GM18519 (cell line): ENCODE measurements at regions not wholly inside any gene's neighbourhood (a gene's known extent, or its start where the extent isn't known, plus 50 kb on each side); places are given as distances from the start of the nearest gene placed in this dataset.
A peak's percentile ranks its signal among the peaks of the same experiment; 100 is the strongest.

Source experiments
- ATAC-seq: cut with Tn5 transposase; IDR thresholded peaks from one replicate; pipeline ENCODE4 v1.9.1; 2021; ENCODE audit warnings: mild to moderate bottlenecking, moderate library complexity; ENCODE audit not compliant: unreplicated experiment, low FRiP score

DNA sequence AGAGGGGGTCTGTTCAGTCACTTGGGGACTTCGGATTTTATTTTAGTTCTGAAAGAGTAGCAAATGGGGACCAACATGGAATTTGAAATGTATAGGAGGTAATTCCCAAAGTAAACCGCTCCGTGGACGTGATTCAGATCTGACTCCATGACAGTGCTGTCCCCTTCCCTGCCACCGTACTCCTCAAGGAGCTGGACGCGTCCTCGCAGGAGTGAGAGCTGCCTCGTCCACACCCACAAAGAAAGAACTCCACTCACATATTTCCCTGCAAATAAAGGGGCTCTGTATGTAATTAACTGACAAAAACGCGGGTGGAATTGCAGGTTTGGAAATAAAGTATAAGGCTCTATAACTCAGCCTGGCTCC lies 183.6 kb downstream of the ETS2 start:
- no peak for ATAC-seq

DNA sequence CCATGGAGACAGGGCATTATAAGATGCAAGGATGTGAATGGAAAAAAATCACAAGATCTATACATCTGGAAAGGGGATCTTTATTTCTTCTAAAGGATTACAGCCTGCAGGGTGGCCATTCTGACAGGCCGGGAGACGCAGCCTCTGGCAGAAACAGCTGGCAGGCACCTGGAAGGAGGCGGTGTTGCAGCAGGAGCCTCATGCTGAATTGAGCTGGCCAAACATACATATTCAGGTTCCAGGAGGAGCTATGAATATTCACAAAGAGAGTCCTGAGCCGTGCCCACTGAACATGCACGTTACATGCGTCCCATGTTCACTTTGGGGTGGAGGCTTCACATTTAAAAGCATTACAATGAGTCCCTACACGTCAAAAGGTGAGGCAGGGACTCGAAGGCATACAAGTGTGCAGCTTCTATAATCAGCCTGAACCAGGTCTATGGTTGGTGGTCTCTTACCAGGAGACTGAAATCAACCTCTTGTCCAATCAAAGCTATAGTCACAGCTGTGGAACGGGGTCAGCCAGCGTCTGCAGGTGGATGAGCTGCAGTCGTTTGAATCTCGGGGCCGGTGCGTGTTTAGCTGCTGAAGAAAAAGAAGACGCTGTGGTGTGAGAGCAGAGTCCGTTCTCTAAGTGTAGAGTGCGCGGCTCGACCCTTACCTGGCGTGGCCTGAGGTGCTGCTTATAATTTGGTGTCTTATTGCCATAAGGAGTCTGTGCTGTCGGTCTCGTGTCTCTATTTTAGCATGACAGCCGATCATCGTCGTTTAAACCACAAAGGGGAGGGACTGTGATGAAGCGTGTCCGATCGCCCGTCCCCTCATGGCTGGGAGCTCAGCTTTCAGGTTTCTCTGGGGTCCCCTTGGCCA lies 183.0 kb downstream of the ETS2 start:
- no peak for ATAC-seq

DNA sequence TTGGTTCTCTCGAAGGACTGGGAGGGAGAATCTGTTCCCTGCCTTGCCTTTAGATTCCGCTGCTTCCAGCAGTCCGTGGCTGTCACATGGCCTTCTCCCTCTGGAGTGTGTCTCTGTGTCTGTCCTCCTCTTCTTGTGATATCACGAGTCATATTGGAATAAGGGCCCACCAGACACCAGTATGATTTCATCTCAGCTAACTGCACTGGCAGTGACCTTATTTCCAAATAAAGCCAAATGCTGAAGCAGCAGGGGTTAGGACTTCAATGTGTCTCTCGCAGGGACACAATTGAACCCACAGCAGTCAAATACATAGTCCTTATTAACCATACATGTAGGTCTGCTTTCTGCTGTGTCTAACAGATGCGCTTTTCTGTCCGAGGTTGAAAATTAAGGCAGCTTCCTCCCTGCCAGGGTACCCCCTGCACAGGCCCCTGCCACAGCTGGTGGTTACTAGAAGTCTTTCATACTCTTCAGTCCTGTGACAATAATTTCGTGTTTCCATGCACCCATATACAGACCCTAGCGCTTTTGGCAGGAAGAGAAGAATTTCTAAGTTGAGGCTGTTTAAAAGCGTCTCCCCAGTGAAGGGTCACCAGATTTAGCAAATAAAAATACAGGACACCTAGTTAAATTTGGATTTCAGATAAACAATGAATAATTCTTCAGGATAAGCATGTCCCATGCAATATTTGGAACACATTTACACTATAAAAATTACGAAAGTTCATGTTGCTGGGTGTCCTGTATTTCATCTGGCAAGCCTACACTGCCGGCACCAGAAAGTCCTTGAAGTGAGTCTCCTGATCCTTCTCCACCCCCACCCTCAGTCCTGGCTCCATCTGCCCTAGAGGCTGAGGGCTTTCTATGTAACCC lies 182.1 kb downstream of the ETS2 start:
- no peak for ATAC-seq

DNA sequence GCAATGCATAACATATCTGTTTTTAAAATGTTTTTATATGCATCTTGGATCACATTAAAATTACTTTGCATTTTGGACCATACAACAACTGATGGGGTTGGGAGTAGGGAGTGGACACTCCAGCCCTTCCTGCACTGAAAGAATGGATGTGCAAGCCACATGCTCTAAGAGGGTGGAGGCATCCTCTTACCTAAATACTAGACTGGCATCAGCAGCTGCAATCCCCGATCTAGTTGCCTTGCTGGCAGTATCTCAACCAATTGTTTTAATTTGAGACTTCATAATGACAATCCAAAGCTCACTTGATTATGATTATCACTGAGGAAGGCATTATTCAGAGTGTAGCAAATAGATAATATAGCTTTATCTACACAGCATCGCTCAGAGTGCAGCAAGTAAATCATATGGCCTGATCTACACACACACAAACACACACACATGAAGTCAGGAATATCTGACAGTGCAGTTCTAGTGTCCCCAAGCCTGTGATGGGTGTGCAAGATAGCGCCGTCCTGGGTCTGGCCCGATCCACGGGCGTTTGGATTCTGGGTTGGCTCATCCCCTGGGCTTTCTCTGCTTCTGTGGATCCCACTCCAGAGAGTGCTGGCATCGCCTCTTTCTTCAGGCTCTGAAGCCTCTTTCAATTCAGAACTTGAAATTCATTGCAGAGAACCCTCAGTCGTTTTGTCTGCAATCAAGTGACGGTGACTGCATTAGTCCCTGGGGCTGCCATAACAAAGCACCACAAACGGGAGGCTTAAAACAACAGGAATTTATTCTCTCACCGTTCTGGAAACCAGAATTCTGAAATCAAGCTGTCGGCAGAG lies 181.3 kb downstream of the ETS2 start:
- ATAC-seq: no peak

DNA sequence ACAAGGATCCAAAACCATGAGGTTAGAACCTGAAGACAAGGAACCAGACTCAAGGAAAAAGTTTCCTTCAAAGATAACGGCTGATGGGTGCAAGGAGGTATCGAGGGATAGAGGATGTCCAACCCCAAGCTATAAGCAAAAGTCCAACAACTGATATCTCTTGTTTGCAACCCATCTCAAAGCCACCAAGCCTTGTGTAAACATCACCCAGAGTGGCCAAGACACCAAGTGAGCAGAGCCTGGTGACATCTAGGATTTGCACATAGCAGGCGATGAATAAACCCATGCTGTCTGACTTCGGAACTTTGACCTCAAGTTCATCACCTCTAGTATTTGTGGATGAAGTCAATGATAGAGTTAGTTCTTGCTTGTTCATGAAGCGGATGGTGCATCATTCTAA lies 180.7 kb downstream of the ETS2 start:
- no peak for ATAC-seq

DNA sequence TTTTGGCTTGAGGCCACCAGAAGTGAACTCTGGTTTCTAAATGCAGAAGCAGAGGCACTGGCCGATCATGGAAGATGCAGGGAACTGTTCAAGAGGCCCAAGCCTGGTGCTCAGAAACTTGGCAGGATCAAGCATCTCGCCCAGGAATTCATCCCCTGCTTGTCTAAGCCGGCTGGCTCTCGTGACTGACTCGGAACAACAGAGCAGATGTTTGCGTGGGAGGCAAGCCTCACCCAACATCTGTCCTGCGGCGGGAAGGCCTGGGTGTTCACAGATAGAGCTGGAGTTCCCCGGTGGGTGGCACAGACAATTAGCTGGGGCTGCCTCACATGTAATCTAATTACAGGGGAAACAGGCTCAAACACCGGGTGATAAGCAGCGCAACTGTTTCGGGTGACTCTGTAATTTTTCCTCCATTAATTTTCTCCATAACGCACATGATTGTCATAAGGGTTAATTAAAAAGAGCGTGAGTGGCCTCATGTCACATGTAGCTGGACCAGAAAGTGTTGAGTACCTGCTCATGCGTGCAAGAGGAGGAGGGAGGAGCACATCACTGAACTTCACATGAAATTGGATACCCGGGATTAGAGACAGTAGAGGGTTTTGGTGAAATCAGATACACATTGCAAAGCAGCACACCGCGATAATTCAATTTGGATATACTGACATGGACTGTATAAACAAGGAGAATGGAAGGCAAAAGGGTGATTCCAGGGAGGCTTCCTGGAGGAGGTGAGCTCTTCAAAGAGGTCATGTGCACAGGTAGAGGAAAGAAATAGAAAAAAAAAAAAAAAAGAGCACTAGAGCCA lies 180.0 kb downstream of the ETS2 start:
- ATAC-seq: peak; percentile 67

DNA sequence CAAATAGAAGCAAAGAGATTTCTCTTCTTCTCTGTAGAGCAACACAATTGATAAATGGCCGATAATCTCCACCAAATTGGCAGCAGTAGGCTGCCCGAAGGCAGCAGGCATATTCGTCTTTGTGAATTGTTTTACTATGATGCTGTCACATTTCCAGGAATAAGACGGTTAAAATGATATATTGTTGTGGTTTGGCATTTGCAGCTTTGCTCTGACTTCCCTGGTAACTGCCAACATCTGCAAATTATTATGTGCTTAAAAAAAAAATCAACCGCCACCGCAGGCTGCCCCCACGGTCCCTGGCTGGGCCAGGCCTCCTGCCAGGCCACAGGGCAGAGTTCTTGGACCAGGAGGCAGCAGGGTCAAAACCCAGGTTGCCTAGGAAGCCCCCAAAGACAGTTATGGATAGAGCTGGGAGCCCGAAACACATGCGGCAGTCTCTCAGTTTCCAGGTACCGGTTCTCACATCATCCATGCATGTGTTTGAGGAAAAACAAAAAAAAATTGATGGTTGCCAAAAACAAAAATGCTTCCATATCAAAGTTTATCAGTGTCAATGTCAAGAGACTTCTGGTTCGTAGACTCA lies 179.3 kb downstream of the ETS2 start:
- no peak for ATAC-seq

DNA sequence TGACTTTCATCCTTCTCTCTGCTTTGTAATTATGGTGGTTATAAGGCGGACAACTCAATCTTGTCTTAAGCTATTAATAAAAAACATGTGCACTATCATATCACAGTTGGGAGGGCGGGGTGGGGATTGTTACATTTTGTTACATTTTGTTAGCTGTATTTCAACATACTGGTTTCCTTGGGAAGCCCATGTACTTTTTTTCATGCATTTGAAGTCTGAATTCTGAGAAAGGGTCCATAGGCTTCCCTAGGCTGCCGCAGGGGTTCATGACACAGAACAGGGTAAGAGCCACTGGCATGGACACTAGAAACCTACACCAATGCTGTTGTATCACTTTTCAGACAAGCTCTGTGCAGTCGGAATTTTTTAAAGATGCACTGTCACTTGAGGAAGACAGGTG lies 178.8 kb downstream of the ETS2 start:
- ATAC-seq: no peak

DNA sequence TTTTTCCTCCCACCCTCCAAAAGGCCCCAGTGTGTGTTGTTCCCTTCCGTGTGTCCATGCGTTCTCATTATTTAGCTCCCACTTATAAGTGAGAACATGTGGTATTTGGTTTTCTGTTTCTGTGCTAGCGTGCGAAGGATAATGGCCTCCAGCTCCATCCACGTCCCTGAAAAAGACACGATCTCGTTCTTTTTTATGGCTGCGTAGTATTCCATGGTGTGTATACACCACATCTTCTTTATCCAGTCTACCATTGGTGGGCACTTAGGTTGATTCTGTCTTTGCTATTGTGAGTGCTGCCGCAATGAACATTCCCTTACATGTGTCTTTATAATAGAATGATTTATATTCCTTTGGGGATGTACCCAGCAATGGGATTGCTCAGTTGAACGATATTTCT lies 177.8 kb downstream of the ETS2 start:
- ATAC-seq: no peak

DNA sequence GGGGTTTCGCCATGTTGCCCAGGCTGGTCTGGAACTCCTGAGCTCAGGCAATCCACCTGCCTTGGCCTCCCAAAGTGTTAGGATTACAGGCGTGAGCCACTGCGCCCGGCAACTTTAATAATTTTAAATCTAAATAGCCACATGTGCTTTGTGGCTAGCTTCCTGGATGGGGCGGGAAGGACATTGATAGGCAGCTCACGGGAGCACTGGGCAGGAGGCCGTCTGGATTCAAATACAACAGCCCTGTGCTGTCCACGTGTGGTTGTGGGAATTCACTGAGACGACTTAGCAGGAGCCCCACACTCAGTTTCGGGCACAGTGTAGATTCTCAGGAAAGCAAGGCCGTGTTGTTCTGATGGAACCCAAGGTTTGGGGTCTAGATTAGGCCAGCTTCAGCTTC lies 177.1 kb downstream of the ETS2 start:
- ATAC-seq: no peak

DNA sequence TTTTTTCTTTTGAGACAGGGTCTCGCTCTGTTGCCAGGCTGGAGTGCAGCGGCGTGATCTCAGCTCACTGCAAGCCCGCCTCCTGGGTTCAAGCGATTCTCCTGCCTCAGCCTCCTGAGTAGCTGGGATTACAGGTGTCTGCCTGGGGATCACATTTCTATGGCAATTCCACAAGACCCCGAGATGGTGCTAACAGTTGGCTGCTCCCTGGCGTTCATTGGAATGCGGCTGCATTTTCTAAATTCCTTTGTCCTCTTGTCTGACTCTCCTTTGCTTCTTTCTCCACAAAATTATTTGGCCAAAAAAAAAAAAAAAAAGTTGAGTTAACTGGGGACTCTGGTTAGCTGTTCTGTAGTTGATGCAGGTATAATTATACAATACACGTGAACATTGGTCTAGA lies 176.4 kb downstream of the ETS2 start:
- ATAC-seq: no peak

DNA sequence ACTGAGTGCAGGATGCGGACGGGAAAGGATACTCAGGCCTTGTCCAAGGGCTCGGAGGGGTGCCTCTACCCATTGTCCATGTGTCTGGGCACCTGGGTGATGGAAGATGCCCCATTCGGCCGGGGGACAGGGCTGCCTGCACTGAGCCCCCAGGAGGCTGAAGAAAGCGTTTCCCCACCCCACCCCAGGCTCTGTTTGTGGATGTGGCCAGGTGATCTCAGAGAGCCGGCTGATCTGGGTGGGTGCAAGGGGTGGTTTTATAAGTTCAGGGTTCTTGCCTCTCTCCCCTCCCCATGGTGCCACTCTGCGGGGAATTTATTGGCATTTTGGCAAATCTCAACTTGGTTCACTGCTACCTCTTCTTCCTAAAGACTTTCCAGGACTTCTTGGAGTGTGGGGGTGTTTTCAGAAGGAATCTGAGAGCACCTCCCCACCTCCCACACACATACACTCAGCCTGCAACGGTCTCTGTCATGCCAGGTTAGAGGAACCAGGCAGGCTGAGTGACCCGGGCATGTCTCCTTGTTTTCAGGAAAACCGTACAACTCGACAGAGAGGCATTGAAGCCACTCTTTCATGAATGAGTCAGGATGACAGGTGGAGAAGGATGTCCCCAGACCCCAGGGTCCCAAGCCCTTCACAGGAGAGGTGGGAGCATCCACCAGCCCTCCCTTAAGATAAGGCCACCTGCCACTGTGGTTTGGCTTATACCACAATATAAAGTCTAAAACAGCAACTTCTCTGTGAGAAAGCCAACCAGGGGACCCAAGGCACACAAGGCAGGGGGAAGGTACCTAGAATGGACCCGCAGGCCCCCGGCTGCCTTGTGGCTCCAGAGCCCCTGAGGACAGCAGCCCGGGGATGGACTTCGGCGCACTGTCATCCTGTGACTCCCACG lies 174.9 kb downstream of the ETS2 start:
- ATAC-seq: no peak

DNA sequence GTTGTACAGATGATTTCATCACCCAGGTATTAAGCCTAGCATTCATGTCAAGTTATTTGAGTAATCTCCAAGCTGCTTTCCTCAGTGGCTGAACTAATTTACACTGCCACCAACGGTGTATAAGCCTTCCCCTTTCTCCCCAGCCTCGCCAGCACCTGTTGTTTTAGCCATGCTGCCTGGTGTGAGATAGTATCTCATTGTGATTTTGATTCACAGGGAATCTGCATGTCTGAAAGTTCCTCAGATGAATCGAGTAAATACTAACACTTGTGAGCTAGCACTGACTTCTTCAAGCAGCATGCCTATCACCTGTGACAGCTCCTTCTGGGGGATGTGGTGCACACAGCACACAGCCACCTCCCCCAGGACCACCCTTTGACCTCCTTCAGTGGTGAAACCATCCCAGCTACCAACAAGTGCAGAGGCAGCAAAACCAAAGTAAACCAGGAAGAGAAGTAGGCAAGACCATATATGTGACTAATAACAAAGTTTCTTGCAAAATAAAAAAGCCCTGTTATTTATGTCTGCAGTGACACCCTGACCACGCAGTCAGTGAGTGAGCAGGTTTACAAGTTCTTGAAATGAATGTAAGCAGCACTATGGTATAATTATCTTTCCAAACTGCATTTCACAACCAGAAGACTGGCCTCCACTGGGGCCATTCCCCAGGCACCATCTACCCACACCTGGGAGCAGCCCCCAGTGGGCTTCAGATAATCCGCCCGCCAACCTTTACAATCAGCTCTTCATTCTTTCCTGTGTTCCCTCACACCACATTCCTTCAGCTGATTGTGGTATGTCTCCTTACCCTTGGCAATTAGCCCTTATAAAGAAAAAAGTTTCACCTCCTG lies 173.8 kb downstream of the ETS2 start:
- ATAC-seq: no peak

DNA sequence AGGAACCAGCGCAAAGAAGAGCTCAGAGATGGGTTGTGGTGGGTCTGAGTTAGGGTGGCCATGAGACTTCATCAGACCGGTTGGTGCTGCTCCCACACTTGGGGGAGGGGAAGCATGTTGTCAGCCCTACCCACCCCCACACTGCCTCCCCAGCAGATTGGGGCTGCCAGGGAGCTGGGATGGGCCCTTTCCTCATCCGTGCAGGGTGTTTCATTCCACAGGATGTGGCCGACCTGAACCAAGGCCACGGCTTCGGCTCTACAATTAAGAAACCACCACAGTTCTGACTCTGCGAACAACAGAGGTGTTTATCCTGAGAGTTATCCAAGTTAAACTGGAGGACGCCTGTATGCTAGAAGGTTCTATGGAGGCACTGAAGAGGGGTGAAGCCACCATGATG lies 171.2 kb downstream of the ETS2 start:
- no peak for ATAC-seq

DNA sequence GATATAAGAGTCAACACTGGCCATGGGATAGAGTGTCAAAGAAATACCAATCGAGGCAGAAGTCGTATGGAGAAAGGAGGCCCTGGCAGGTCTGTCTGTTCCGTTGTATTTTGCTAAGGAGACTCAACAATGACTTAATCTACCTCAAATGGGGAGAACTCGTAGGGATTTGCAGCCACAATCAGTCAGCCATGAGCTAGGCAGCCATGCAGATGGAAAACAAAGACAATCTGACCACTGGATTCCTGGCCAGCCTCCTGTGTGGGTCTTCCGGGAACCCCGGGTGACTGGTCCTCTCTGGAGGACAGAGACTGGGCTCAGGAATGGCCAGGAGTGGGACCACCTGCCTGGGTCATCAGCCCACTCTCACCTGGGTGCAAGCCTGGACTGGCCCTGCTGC lies 167.8 kb downstream of the ETS2 start:
- no peak for ATAC-seq

DNA sequence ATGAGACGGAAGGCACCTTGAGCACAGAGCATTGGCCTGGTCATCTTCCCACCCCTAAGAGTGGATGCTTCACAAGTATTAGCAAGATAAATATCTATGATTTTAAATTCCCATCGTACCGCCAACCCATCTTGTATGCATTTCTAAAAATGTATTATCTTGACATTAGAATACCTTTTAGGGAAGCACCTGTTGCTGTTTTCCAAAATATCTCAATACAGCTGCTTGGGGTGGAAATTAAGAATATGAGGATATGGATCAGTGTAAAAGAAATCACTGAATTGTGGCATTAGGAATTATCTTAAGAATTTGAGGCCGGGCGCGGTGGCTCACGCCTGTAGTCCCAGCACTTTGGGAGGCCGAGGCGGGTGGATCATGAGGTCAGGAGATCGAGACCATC lies 166.3 kb downstream of the ETS2 start:
- no peak for ATAC-seq

DNA sequence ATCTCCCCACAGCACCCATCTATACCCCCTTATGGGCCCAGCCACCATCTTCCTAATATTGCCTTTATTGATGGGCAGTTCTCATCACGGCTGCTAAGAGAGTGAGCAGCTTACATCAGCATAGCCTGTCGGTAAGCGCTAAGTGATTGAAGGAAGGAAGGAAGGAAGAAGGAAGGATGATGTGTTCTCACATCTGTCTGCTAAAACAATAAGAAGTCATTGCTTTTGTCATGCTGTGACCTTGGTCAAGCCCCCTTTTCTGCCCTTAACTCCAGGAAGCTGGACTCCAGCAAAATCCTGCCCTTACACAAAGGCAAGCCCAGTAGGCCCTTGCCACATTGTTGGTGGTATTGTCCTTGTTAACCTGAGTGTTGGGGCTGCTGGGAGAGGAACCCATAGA lies 165.0 kb downstream of the ETS2 start:
- ATAC-seq: no peak
